Neural cell (in vitro differentiated cells): ENCODE measurements at regions not wholly inside any gene's neighbourhood (a gene's known extent, or its start where the extent isn't known, plus 50 kb on each side); places are given as distances from the start of the nearest gene placed in this dataset.

ENCODE experiments used
- H2AFZ ChIP-seq: fragments of 200-600, 300-800 bp; sonication (generic), shearing (Covaris generic); 2 replicates; pipeline ENCODE4 v1.6.0; 2014; ENCODE audit warnings: low read depth, mild to moderate bottlenecking, antibody characterized with exemption, low read length, moderate library complexity
- H3F3A ChIP-seq: fragments of 200-600 bp; shearing (Covaris generic); 2 replicates; pipeline ENCODE4 v1.6.1; 2016; ENCODE audit warnings: mild to moderate bottlenecking, moderate library complexity, mixed read lengths, antibody characterized with exemption, low read length; ENCODE audit not compliant: insufficient read depth, poor library complexity, severe bottlenecking
- H3K27ac ChIP-seq: fragments of 200-600, 300-800 bp; sonication (generic), shearing (Covaris generic); 2 replicates; pipeline ENCODE4 v1.5.1; 2014; ENCODE audit warnings: mild to moderate bottlenecking, low read length, moderate library complexity
- H3K27me3 ChIP-seq: fragments of 300-800, 200-600 bp; sonication (generic), shearing (Covaris generic); 2 replicates; pipeline ENCODE4 v1.6.0; 2014; ENCODE audit warnings: mild to moderate bottlenecking, low read depth, low read length, moderate library complexity; ENCODE audit not compliant: insufficient read depth
- H3K36me3 ChIP-seq: fragments of 300-800, 200-600 bp; sonication (generic), shearing (Covaris generic); 2 replicates; pipeline ENCODE4 v1.5.1; 2014; ENCODE audit warnings: mild to moderate bottlenecking, antibody characterized with exemption, low read length, moderate library complexity; ENCODE audit not compliant: insufficient read depth
- H3K4me2 ChIP-seq: fragments of 300-800, 200-600 bp; sonication (generic), shearing (Covaris generic); 2 replicates; pipeline ENCODE4 v1.6.0; 2014; ENCODE audit warnings: mild to moderate bottlenecking, low read length
- H3K4me3 ChIP-seq: fragments of 300-800, 200-600 bp; sonication (generic), shearing (Covaris generic); 2 replicates; pipeline ENCODE4 v1.5.1; 2014; ENCODE audit warnings: mild to moderate bottlenecking, low read length, moderate library complexity
- H3K79me2 ChIP-seq: fragments of 200-600 bp; shearing (Covaris generic); replicated peaks from 2 replicates; pipeline ENCODE4 v1.6.0; 2014; ENCODE audit warnings: mild to moderate bottlenecking, low read length, moderate library complexity; ENCODE audit not compliant: insufficient read depth
- H3K9ac ChIP-seq: fragments of 300-800, 200-600 bp; sonication (generic), shearing (Covaris generic); 2 replicates; pipeline ENCODE4 v1.6.1; 2016; ENCODE audit warnings: mild to moderate bottlenecking, low read length, mixed read lengths
- H3K9me2 ChIP-seq: fragments of 200-600 bp; shearing (Covaris generic); 2 replicates; pipeline ENCODE4 v1.6.1; 2016; ENCODE audit warnings: mild to moderate bottlenecking, low read length, mixed read lengths; ENCODE audit not compliant: insufficient read depth
- H3K9me3 ChIP-seq: fragments of 200-600, 300-800 bp; sonication (generic), shearing (Covaris generic); 2 replicates; pipeline ENCODE4 v1.6.1; 2016; ENCODE audit warnings: mild to moderate bottlenecking, mixed run types, low read length, moderate library complexity, mixed read lengths
- H4K20me1 ChIP-seq: fragments of 200-600 bp; shearing (Covaris generic); 2 replicates; pipeline ENCODE4 v1.6.1; 2016; ENCODE audit warnings: mild to moderate bottlenecking, mixed run types; ENCODE audit not compliant: insufficient read depth
- CTCF ChIP-seq: fragments of 450-650 bp; IDR thresholded peaks from 2 replicates; pipeline ENCODE4 v1.5.1; 2014; ENCODE audit warnings: antibody characterized with exemption, mild to moderate bottlenecking, moderate library complexity; ENCODE audit not compliant: poor library complexity, severe bottlenecking
- EP300 ChIP-seq: fragments of 450-650 bp; conservative IDR thresholded peaks from 2 replicates; pipeline ENCODE4 v1.6.1; 2014; ENCODE audit warnings: antibody characterized with exemption, mild to moderate bottlenecking, moderate library complexity; ENCODE audit not compliant: poor library complexity, severe bottlenecking
- EZH2 ChIP-seq: fragments of 200-600, 300-800 bp; shearing (Covaris generic), sonication (generic); IDR thresholded peaks from 2 replicates; pipeline ENCODE4 v1.6.1; 2014; ENCODE audit warnings: antibody characterized with exemption, low read length, borderline replicate concordance, mild to moderate bottlenecking; ENCODE audit not compliant: insufficient read depth, poor library complexity, severe bottlenecking
- MXI1 ChIP-seq: fragments of 450-650 bp; conservative IDR thresholded peaks from 2 replicates; pipeline ENCODE4 v1.6.1; 2014; ENCODE audit warnings: antibody characterized with exemption, mild to moderate bottlenecking; ENCODE audit not compliant: poor library complexity, severe bottlenecking
- POLR2AphosphoS5 ChIP-seq: IDR thresholded peaks from 2 replicates; pipeline ENCODE4 v1.6.1; 2012
- RAD21 ChIP-seq: fragments of 450-650 bp; conservative IDR thresholded peaks from 2 replicates; pipeline ENCODE4 v1.6.1; 2014; ENCODE audit warnings: antibody characterized with exemption, mild to moderate bottlenecking, moderate library complexity
- REST ChIP-seq: IDR thresholded peaks from 2 replicates; pipeline ENCODE4 v1.6.1; 2012; ENCODE audit warnings: borderline replicate concordance
- SMC3 ChIP-seq: fragments of 450-650 bp; conservative IDR thresholded peaks from 2 replicates; pipeline ENCODE4 v1.6.1; 2014; ENCODE audit warnings: antibody characterized with exemption, mild to moderate bottlenecking, moderate library complexity; ENCODE audit not compliant: poor library complexity
- TAF1 ChIP-seq: IDR thresholded peaks from 2 replicates; pipeline ENCODE4 v1.6.1; 2012; ENCODE audit warnings: low read depth

GRCh38 chr12:92248977-92249376 lies 103.3 kb upstream of the BTG1 start:
- no peaks in the 10 kb centered on the region for H3K36me3 ChIP-seq
- no peak overlapping the region for H3K27ac ChIP-seq
- H4K20me1 ChIP-seq: no peaks in the 10 kb centered on the region
- TF ChIP-seq TAF1 (no peak), CTCF (no peak), POLR2AphosphoS5 (no peak), SMC3 (no peak)
- no peak overlapping the region for H3K4me3 ChIP-seq
- no peak overlapping the region for H2AFZ ChIP-seq
- no peaks in the 10 kb centered on the region for H3K9me2 ChIP-seq
- H3K9me3 ChIP-seq: peaks cover 4% of the 10 kb centered on the region
- H3K79me2 ChIP-seq: no peaks in the 10 kb centered on the region
- H3K27me3 ChIP-seq: no peaks in the 10 kb centered on the region
- H3K4me2 ChIP-seq: no peak overlapping the region
- no peak overlapping the region for H3K9ac ChIP-seq
- no peaks in the 10 kb centered on the region for H3F3A ChIP-seq

GRCh38 chr12:92244036-92244435 lies 98.4 kb upstream of the BTG1 start:
- Histone ChIP-seq H3K27ac (no peak overlapping the region), H3K4me3 (no peak overlapping the region), H3K9ac (no peak overlapping the region), H3F3A (no peaks in the 10 kb centered on the region), H3K9me3 (no peaks in the 10 kb centered on the region), H3K27me3 (no peaks in the 10 kb centered on the region), H3K4me2 (no peak overlapping the region), H3K9me2 (no peaks in the 10 kb centered on the region), H3K79me2 (no peaks in the 10 kb centered on the region), H4K20me1 (no peaks in the 10 kb centered on the region), H3K36me3 (no peaks in the 10 kb centered on the region), H2AFZ (no peak overlapping the region)
- no peak for TF ChIP-seq CTCF
- peak; percentile 43 for TF ChIP-seq REST
- TF ChIP-seq TAF1: no peak

- no peak overlapping the region for H3K4me2 ChIP-seq
- no peak overlapping the region for H3K9ac ChIP-seq
- TF ChIP-seq TAF1 (no peak), REST (no peak), SMC3 (no peak), POLR2AphosphoS5 (no peak), RAD21 (no peak), MXI1 (no peak), EP300 (no peak), EZH2 (no peak), CTCF (no peak)
- H3K36me3 ChIP-seq: no peaks in the 10 kb centered on the region
- no peak overlapping the region for H3K27ac ChIP-seq
- H3K9me2 ChIP-seq: no peaks in the 10 kb centered on the region
- H3K79me2 ChIP-seq: no peaks in the 10 kb centered on the region
- H3K9me3 ChIP-seq: no peaks in the 10 kb centered on the region
- H3F3A ChIP-seq: no peaks in the 10 kb centered on the region
- no peaks in the 10 kb centered on the region for H3K27me3 ChIP-seq
- H2AFZ ChIP-seq: no peak overlapping the region
- no peak overlapping the region for H3K4me3 ChIP-seq
- no peaks in the 10 kb centered on the region for H4K20me1 ChIP-seq
These were observed 97.3 kb upstream of the BTG1 start for GRCh38 chr12:92242907-92243306.
